HCT116 (cell line): ENCODE measurements at regions not wholly inside any gene's neighbourhood (a gene's known extent, or its start where the extent isn't known, plus 50 kb on each side); places are given as distances from the start of the nearest gene placed in this dataset.

Experiments
- ATAC-seq: fragments of 200-7000 bp; cut with Tn5 transposase; 2 replicates; pipeline ENCODE4 v1.9.1; 2020; ENCODE audit warnings: mild to moderate bottlenecking, moderate library complexity
- BruUV-seq: library from RNA; stranded (reverse); fragments of 400-500 nt; replicated peaks from 2 replicates; lab custom pipeline; 2021; lab: Mats Ljungman, UMichigan
- CTCF ChIA-PET: fragments of 300-600 bp; sonication (Branson Sonifier 250); formaldehyde crosslinking; loops from one replicate; lab custom pipeline; 2021; ENCODE audit warnings: antibody characterized with exemption; lab: Charles Lee
- POLR2A ChIA-PET: fragments of 300-600, 350-600 bp; sonication (Branson Sonifier 250); formaldehyde crosslinking; loops from one replicate; lab custom pipeline; 2021; ENCODE audit warnings: antibody characterized with exemption; lab: Charles Lee
- RAD21 ChIA-PET, 2 experiments: fragments of 300-600 bp; sonication (Branson Sonifier 250); formaldehyde crosslinking; loops; one replicate each; lab custom pipeline; 2023; ENCODE audit warnings: low total read pairs in 2 of 2; ENCODE audit not compliant: uncharacterized antibody in 2 of 2, unreplicated experiment in 2 of 2, low non-redundant PET in 1 of 2; lab: Charles Lee
- DNase-seq: peaks from one replicate; pipeline ENCODE4 v3.0.0-alpha.2; 2010; ENCODE audit warnings: low read depth, low spot score
- H2AFZ ChIP-seq: fragments of 200-600 bp; shearing (Covaris generic), sonication (generic); 2 replicates; pipeline ENCODE4 v1.6.1; 2017; ENCODE audit warnings: low read depth, mixed run types, mixed read lengths, antibody characterized with exemption, low read length; ENCODE audit not compliant: poor library complexity, severe bottlenecking
- H3K27ac ChIP-seq: 2 replicates; pipeline ENCODE4 v1.5.1; 2012; ENCODE audit warnings: low read depth, low read length
- H3K27me3 ChIP-seq: fragments of 200-600 bp; sonication (generic); 2 replicates; pipeline ENCODE4 v1.6.1; 2016; ENCODE audit warnings: mixed run types, low read length, mixed read lengths; ENCODE audit not compliant: insufficient read depth
- H3K36me3 ChIP-seq, 2 experiments: fragments of 200-500 bp in 1 of 2; fragments of 200-600 bp in 1 of 2; sonication (Bioruptor generic) in 1 of 2; sonication (generic) in 1 of 2; 2 replicates each; pipeline versions ENCODE4 v1.5.1 to v1.6.1; 2014 to 2016; ENCODE audit warnings: low read length in 2 of 2, inconsistent platforms in 1 of 2, mixed read lengths in 1 of 2, mixed run types in 1 of 2; ENCODE audit not compliant: insufficient read depth in 2 of 2, control insufficient read depth in 1 of 2
- H3K4me1 ChIP-seq, 2 experiments: fragments of 200-600 bp in 1 of 2; sonication (generic) in 1 of 2; 2 replicates each; pipeline versions ENCODE4 v1.5.1 to v1.6.1; 2012 to 2017; ENCODE audit warnings: low read length in 2 of 2, inconsistent platforms in 1 of 2, mild to moderate bottlenecking in 1 of 2, mixed read lengths in 1 of 2, mixed run types in 1 of 2, moderate library complexity in 1 of 2; ENCODE audit not compliant: insufficient read depth in 2 of 2, control insufficient read depth in 1 of 2
- H3K4me2 ChIP-seq: fragments of 200-600 bp; sonication (generic); 2 replicates; pipeline ENCODE4 v1.6.1; 2017; ENCODE audit warnings: mixed run types, low read length, mixed read lengths
- H3K4me3 ChIP-seq, 2 experiments: fragments of 200-600 bp in 1 of 2; sonication (generic) in 1 of 2; replicated peaks in 1 of 2; 2 replicates each; pipeline ENCODE4 v1.5.1; 2011 to 2016; ENCODE audit warnings: low read length in 2 of 2, control low read depth in 1 of 2, low read depth in 1 of 2, mild to moderate bottlenecking in 1 of 2, mixed read lengths in 1 of 2, mixed run types in 1 of 2
- H3K79me2 ChIP-seq: fragments of 200-600 bp; sonication (generic); 2 replicates; pipeline ENCODE4 v1.6.1; 2017; ENCODE audit warnings: mild to moderate bottlenecking, mixed run types, low read length, moderate library complexity, mixed read lengths; ENCODE audit not compliant: insufficient read depth
- H3K9ac ChIP-seq: fragments of 200-600 bp; sonication (generic); 2 replicates; pipeline ENCODE4 v1.6.1; 2016; ENCODE audit warnings: low read length, mixed read lengths
- H3K9me2 ChIP-seq: fragments of 200-600 bp; sonication (generic), shearing (Covaris generic); 2 replicates; pipeline ENCODE4 v1.6.1; 2017; ENCODE audit warnings: mixed run types, mild to moderate bottlenecking, moderate library complexity; ENCODE audit not compliant: insufficient read depth
- H3K9me3 ChIP-seq, 2 experiments: fragments of 200-500 bp in 1 of 2; fragments of 200-600 bp in 1 of 2; sonication (Bioruptor generic) in 1 of 2; sonication (generic) in 1 of 2; 2 replicates each; pipeline ENCODE4 v1.6.1; 2014 to 2017; ENCODE audit warnings: low read length in 2 of 2, mixed read lengths in 2 of 2, inconsistent platforms in 1 of 2, low read depth in 1 of 2, mild to moderate bottlenecking in 1 of 2, mixed run types in 1 of 2, moderate library complexity in 1 of 2; ENCODE audit not compliant: control insufficient read depth in 1 of 2, insufficient read depth in 1 of 2
- H4K20me1 ChIP-seq: fragments of 200-600 bp; sonication (generic), shearing (Covaris generic); 2 replicates; pipeline ENCODE4 v1.6.1; 2017; ENCODE audit warnings: mixed run types, mild to moderate bottlenecking, moderate library complexity; ENCODE audit not compliant: insufficient read depth
- ATF3 ChIP-seq: IDR thresholded peaks from 2 replicates; pipeline ENCODE4 v1.6.1; 2012
- CBX3 ChIP-seq: IDR thresholded peaks from 2 replicates; pipeline ENCODE4 v1.6.1; 2012; ENCODE audit warnings: low read depth
- CEBPB ChIP-seq: IDR thresholded peaks from 2 replicates; pipeline ENCODE4 v1.6.1; 2012; ENCODE audit warnings: low read depth
- EGR1 ChIP-seq: IDR thresholded peaks from 2 replicates; pipeline ENCODE4 v1.6.1; 2012; ENCODE audit warnings: low read depth
- EZH2 ChIP-seq: fragments of 200-600 bp; sonication (generic); IDR thresholded peaks from 2 replicates; pipeline ENCODE4 v1.6.1; 2017; ENCODE audit warnings: antibody characterized with exemption, mixed run types
- EZH2phosphoT487 ChIP-seq: fragments of 200-600 bp; IDR thresholded peaks from 2 replicates; pipeline ENCODE4 v1.6.1; 2018; ENCODE audit warnings: antibody characterized with exemption, borderline replicate concordance
- FOSL1 ChIP-seq: IDR thresholded peaks from 2 replicates; pipeline ENCODE4 v1.6.1; 2012; ENCODE audit warnings: low read depth
- JUND ChIP-seq: IDR thresholded peaks from 2 replicates; pipeline ENCODE4 v1.6.1; 2012
- POLR2A ChIP-seq: IDR thresholded peaks from 2 replicates; pipeline ENCODE4 v1.7.0; 2011; ENCODE audit warnings: borderline replicate concordance; ENCODE audit not compliant: insufficient read depth, insufficient read length; ENCODE audit errors: extremely low read depth
- RAD21 ChIP-seq: IDR thresholded peaks from 2 replicates; pipeline ENCODE4 v1.6.1; 2012; ENCODE audit warnings: low read depth, mild to moderate bottlenecking
- SRF ChIP-seq: IDR thresholded peaks from 2 replicates; pipeline ENCODE4 v1.6.1; 2012; ENCODE audit warnings: low read depth
- TCF7L2 ChIP-seq: IDR thresholded peaks from 2 replicates; pipeline ENCODE4 v1.7.0; 2011; ENCODE audit warnings: borderline replicate concordance, inconsistent platforms; ENCODE audit not compliant: insufficient read depth, insufficient read length; ENCODE audit errors: extremely low read depth
- YY1 ChIP-seq: IDR thresholded peaks from 2 replicates; pipeline ENCODE4 v1.6.1; 2011; ENCODE audit warnings: low read length, low read depth, moderate library complexity, mild to moderate bottlenecking; ENCODE audit not compliant: insufficient replicate concordance; ENCODE audit errors: extremely low read depth
- ZFX ChIP-seq: fragments of 450-650 bp; IDR thresholded peaks from 2 replicates; pipeline ENCODE4 v1.6.1; 2017
- ZNF274 ChIP-seq: fragments of 200-500 bp; sonication (Bioruptor generic); IDR thresholded peaks from 2 replicates; pipeline ENCODE4 v1.6.1; 2014; ENCODE audit warnings: mild to moderate bottlenecking, low read depth, low read length, inconsistent platforms
- intact Hi-C: fragments of 100-400 bp; cut with micrococcal nuclease; formaldehyde crosslinking; loops from 2 replicates; pipeline ENCODE4 v1.10.0; 2022
- TF ChIP-seq, protein P1 (sequence below): IDR thresholded peaks from 2 replicates; pipeline ENCODE4 v1.6.1; 2012; ENCODE audit warnings: low read depth
- TF ChIP-seq, protein P2 (sequence below), 3 experiments: fragments of 200-600 bp in 1 of 3; sonication (generic) in 1 of 3; IDR thresholded peaks in 2 of 3; conservative IDR thresholded peaks in 1 of 3; 2 replicates each; pipeline ENCODE4 v1.5.1; 2012 to 2017; ENCODE audit warnings: low read depth in 2 of 3, low read length in 2 of 3, antibody characterized with exemption in 1 of 3, borderline replicate concordance in 1 of 3, control low read depth in 1 of 3, mild to moderate bottlenecking in 1 of 3, mixed read lengths in 1 of 3, mixed run types in 1 of 3, moderate library complexity in 1 of 3; ENCODE audit not compliant: insufficient read depth in 1 of 3
- TF ChIP-seq, protein P3 (sequence below): IDR thresholded peaks from 2 replicates; pipeline ENCODE4 v1.6.1; 2012

- H3K9me3 ChIP-seq: peaks cover 3 to 6% of the 10 kb centered on the region in 2 experiments; a peak in 2 of 4 replicates
- H3K79me2 ChIP-seq: no peaks in the 10 kb centered on the region
- no peaks in the 10 kb centered on the region for H4K20me1 ChIP-seq
- H3K4me2 ChIP-seq: no peak overlapping the region
- H3K27ac ChIP-seq: no peak overlapping the region
- no peak overlapping the region for H3K4me3 ChIP-seq
- CTCF ChIA-PET: no interaction called here
- H3K36me3 ChIP-seq: no peaks in the 10 kb centered on the region
- no peak overlapping the region for H3K9ac ChIP-seq
- no peak overlapping the region for H2AFZ ChIP-seq
- no peaks in the 10 kb centered on the region for H3K4me1 ChIP-seq
- H3K27me3 ChIP-seq: no peaks in the 10 kb centered on the region
- no TSS peak for BruUV-seq
- RAD21 ChIA-PET: no interaction called here
- TF ChIP-seq YY1: no peak
- no peak for TF ChIP-seq EZH2phosphoT487
- TF ChIP-seq, protein P1, sequence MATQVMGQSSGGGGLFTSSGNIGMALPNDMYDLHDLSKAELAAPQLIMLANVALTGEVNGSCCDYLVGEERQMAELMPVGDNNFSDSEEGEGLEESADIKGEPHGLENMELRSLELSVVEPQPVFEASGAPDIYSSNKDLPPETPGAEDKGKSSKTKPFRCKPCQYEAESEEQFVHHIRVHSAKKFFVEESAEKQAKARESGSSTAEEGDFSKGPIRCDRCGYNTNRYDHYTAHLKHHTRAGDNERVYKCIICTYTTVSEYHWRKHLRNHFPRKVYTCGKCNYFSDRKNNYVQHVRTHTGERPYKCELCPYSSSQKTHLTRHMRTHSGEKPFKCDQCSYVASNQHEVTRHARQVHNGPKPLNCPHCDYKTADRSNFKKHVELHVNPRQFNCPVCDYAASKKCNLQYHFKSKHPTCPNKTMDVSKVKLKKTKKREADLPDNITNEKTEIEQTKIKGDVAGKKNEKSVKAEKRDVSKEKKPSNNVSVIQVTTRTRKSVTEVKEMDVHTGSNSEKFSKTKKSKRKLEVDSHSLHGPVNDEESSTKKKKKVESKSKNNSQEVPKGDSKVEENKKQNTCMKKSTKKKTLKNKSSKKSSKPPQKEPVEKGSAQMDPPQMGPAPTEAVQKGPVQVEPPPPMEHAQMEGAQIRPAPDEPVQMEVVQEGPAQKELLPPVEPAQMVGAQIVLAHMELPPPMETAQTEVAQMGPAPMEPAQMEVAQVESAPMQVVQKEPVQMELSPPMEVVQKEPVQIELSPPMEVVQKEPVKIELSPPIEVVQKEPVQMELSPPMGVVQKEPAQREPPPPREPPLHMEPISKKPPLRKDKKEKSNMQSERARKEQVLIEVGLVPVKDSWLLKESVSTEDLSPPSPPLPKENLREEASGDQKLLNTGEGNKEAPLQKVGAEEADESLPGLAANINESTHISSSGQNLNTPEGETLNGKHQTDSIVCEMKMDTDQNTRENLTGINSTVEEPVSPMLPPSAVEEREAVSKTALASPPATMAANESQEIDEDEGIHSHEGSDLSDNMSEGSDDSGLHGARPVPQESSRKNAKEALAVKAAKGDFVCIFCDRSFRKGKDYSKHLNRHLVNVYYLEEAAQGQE: no peak
- TF ChIP-seq EZH2: no peak
- no peak for TF ChIP-seq ZNF274
- TF ChIP-seq, protein P2, sequence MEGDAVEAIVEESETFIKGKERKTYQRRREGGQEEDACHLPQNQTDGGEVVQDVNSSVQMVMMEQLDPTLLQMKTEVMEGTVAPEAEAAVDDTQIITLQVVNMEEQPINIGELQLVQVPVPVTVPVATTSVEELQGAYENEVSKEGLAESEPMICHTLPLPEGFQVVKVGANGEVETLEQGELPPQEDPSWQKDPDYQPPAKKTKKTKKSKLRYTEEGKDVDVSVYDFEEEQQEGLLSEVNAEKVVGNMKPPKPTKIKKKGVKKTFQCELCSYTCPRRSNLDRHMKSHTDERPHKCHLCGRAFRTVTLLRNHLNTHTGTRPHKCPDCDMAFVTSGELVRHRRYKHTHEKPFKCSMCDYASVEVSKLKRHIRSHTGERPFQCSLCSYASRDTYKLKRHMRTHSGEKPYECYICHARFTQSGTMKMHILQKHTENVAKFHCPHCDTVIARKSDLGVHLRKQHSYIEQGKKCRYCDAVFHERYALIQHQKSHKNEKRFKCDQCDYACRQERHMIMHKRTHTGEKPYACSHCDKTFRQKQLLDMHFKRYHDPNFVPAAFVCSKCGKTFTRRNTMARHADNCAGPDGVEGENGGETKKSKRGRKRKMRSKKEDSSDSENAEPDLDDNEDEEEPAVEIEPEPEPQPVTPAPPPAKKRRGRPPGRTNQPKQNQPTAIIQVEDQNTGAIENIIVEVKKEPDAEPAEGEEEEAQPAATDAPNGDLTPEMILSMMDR (IDR thresholded peaks at IDR 0.05 in 2 of 3, conservative IDR thresholded peaks at IDR 0.05 in 1 of 3; ENCODE audit: borderline replicate concordance in 1 of 3, insufficient read depth in 1 of 3, low read depth in 2 of 3, low read length in 2 of 3): no peak
- TF ChIP-seq FOSL1: no peak
- TF ChIP-seq ZFX: no peak
- no peak for TF ChIP-seq CBX3
- TF ChIP-seq CEBPB: no peak
- TF ChIP-seq TCF7L2: no peak
- TF ChIP-seq JUND: no peak
- no peak for TF ChIP-seq EGR1
- TF ChIP-seq POLR2A: no peak
- TF ChIP-seq RAD21: no peak
- TF ChIP-seq ATF3: no peak
- no peak for TF ChIP-seq SRF
- TF ChIP-seq, protein P3, sequence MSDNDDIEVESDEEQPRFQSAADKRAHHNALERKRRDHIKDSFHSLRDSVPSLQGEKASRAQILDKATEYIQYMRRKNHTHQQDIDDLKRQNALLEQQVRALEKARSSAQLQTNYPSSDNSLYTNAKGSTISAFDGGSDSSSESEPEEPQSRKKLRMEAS: no peak
- DNase-seq (no peak), ATAC-seq (no peak)
- intact Hi-C loops: no loop called here
- no peaks in the 10 kb centered on the region for H3K9me2 ChIP-seq
- POLR2A ChIA-PET: no interaction called here
These were observed 737.8 kb downstream of the FAM181B start for GRCh38 chr11:81995889-81996288.
